Activated CD8-positive, alpha-beta memory T cell treated with anti-CD3 and anti-CD28 coated beads for 36 hours (primary cell): ENCODE measurements at regions not wholly inside any gene's neighbourhood (a gene's known extent, or its start where the extent isn't known, plus 50 kb on each side); places are given as distances from the start of the nearest gene placed in this dataset.

Experiments used
- CTCF ChIA-PET: fragments of 350-600 bp; sonication (Branson Sonifier 250); formaldehyde crosslinking; loops from one replicate; lab custom pipeline; 2021; ENCODE audit warnings: antibody characterized with exemption; lab: Charles Lee
- POLR2A ChIA-PET: fragments of 350-600 bp; sonication (Branson Sonifier 250); formaldehyde crosslinking; loops from one replicate; lab custom pipeline; 2021; ENCODE audit warnings: antibody characterized with exemption; lab: Charles Lee

GRCh38 chr6:156725712-156726111 lies 51.5 kb upstream of the ARID1B start:
- ChIA-PET POLR2A (no interaction called here), CTCF (no interaction called here)

- ChIA-PET CTCF (interaction anchor here (0.8 kb wide), 1 partner anchor 35 kb away, joined by 3 read pairs; no protein-coding TSS in a partner anchor), POLR2A (interaction anchor here (0.7 kb wide), 1 partner anchor 8 kb away, joined by 4 read pairs; no protein-coding TSS in a partner anchor)
Measured at GRCh38 chr6:156720691-156721685, 56.2 kb upstream of the ARID1B start.

DNA sequence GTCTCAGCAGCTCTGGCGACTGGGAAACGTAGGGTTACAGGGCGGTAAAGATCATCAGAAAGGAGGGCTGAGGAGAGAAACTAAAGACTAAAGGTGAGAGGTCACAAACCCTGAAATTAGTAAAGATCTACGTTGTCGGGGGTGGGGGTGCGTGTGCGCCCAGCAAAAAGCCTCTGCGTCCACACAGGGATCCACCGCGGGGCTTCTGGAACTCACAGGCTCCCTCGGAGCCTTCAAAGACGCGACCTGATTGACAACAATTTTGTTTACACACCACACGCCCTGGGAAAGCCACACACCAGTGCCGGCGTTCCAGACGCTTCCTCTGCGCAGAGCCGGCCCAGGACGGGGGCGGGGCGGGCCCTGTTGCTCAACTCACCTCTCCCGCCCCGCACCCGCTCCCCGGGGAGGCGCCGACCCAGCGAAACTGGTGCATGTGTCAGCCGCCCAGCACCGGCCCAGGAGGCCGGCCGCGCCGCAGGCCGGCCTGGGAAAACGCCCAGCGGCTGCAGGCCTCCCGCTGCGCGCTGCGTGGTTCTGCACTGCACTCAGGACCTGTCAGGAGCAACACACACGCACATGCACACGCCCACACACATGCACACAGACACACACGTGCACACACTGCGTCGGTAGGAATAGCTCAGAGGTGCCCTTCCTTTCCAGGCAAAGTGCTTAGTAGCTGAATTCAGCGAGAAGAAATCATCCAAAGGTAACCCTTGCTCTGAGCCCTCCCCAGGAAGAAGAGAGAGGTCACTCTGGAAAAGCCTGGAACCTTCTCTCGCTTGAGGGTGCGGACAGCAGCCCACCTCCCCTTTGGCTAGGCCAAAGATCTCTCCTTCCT lies 57.2 kb upstream of the ARID1B start:
- CTCF ChIA-PET, result interaction anchor here (0.5 to 0.8 kb wide), 2 partner anchors 34 to 188 kb away, joined by 3 read pairs; no protein-coding TSS in a partner anchor
- POLR2A ChIA-PET, result interaction anchor here (0.7 kb wide), 1 partner anchor 9 kb away, joined by 4 read pairs; no protein-coding TSS in a partner anchor

DNA sequence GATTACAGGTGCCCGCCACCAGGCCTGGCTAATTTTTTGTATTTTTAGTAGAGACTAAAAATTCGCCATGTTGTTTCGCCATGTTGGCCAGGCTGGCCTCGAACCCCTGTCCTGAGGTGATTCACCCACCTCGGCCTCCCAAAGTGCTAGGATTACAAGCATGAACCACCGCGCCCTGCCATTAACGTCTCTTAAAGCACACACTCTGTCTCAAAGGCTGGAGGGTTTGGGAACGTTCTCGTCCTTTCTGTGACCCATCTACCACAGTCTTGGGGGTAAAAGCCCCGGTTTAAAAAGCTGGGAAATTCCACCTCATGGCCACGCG lies 57.8 kb upstream of the ARID1B start:
- ChIA-PET CTCF (interaction anchor here (0.5 kb wide), 1 partner anchor 188 kb away, joined by 3 read pairs; no protein-coding TSS in a partner anchor), POLR2A (no interaction called here)

- ChIA-PET POLR2A (no interaction called here), CTCF (no interaction called here)
Measured at GRCh38 chr6:156718647-156719394, 58.4 kb upstream of the ARID1B start.

GRCh38 chr6:156717542-156717941 lies 59.6 kb upstream of the ARID1B start:
- ChIA-PET CTCF (no interaction called here), POLR2A (no interaction called here)

- POLR2A ChIA-PET, result no interaction called here
- CTCF ChIA-PET, result no interaction called here
Measured at GRCh38 chr6:156715839-156716238, 61.3 kb upstream of the ARID1B start.

DNA sequence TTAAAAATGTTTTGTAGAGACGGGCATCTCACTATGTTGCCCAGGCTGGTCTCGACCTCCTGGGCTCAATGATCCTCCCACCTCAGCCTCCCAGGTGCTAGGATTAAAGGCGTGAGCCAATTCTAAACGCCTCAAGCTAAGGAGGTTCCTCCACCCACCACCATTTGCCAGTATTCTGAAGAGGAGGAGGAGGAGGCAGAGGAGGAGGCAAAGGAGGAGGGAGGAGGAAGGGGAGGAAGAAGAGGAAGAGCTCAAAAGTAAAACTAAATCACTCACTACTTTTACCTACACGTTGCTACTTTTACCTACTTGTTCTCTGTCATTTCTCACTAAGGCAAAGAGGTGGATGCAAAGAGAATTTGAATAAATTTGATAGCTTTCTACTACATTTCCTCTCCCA lies 63.6 kb upstream of the ARID1B start:
- ChIA-PET CTCF (no interaction called here), POLR2A (no interaction called here)

DNA sequence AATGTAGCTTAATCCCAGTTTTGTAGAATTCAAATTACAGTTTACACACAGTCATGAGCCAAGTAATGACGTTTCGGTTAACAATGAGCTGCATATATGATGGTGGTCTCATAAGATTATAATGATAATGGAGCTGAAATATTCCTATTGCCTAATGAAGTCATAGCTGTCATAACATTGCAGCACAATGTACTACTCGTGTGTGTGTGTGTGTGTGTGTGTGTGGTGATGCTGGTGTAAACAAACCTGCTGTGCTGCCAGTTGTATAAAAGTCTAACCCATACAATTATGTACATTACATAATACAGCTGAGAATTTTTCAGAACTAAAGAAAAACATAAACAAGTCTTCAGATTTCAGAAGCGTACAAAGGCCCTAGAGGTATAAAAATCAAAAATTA lies 66.7 kb upstream of the ARID1B start:
- POLR2A ChIA-PET, result interaction anchor here (0.7 kb wide), 1 partner anchor 21 kb away, joined by 3 read pairs; no protein-coding TSS in a partner anchor
- CTCF ChIA-PET, result no interaction called here

- POLR2A ChIA-PET, result no interaction called here
- CTCF ChIA-PET, result no interaction called here
Measured at GRCh38 chr6:156707818-156708217, 69.4 kb upstream of the ARID1B start.

- POLR2A ChIA-PET, result interaction anchor here (0.6 kb wide), 1 partner anchor 218 kb away, joined by 4 read pairs; no protein-coding TSS in a partner anchor
- CTCF ChIA-PET, result no interaction called here
Measured at GRCh38 chr6:156703719-156704118, 73.5 kb upstream of the ARID1B start.

GRCh38 chr6:156701966-156702365 lies 75.2 kb upstream of the ARID1B start:
- ChIA-PET POLR2A (no interaction called here), CTCF (no interaction called here)

- ChIA-PET POLR2A (no interaction called here), CTCF (no interaction called here)
Measured at GRCh38 chr6:156700440-156701057, 76.6 kb upstream of the ARID1B start.

DNA sequence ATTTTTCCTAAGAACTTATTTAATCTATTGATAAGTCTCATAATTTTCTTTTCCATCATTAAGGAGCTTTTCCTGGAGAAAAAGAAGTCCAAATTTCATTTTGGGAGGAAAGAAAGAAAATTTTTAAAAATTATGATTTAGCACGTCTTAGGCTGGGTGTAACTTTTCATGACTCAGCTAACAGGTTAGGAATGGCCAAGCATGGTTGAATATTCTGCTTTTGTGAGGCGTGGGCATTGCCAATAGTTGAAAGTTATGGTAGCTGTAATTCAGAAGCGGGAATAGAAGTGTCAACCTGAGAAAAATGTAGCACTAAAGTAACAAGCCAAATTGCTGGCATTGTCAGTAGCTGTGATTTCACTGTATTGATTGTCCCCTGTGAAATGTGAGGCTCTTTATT lies 77.2 kb upstream of the ARID1B start:
- CTCF ChIA-PET, result no interaction called here
- POLR2A ChIA-PET, result no interaction called here

DNA sequence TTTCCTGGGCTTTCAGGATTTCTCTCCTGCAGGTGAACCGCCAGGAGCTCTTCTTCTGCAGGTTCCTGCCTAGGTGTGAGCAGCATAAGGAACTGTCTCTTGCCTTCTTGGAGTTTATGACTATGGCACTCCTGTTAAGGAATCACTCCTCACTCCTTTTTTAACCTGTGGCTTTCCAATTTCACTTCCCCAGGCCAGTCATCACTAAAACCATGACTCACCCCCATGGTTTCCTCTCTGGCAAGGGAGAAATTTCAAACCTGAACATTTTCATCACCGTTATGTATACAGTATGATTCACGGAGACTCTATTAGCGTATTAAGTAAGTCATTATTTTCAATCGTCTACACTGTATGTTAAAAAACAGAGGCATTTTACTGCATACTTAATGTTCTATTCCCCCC lies 78.2 kb upstream of the ARID1B start:
- ChIA-PET CTCF (no interaction called here), POLR2A (no interaction called here)

- ChIA-PET POLR2A (no interaction called here), CTCF (interaction anchor here (1.1 kb wide), 1 partner anchor 486 kb away, joined by 3 read pairs; no protein-coding TSS in a partner anchor)
Measured at GRCh38 chr6:156698239-156699016, 78.8 kb upstream of the ARID1B start.

GRCh38 chr6:156697225-156697830 lies 79.8 kb upstream of the ARID1B start:
- CTCF ChIA-PET, result interaction anchor here (1.1 kb wide), 1 partner anchor 487 kb away, joined by 3 read pairs; no protein-coding TSS in a partner anchor
- POLR2A ChIA-PET, result no interaction called here
